NCI-H2227 (cell line): ENCODE measurements at regions not wholly inside any gene's neighbourhood (a gene's known extent, or its start where the extent isn't known, plus 50 kb on each side); places are given as distances from the start of the nearest gene placed in this dataset.
"Not testable (repeated sequence)": the region's sequence is repeated elsewhere in the genome, so short reads cannot be mapped to it uniquely, and the experiment has no call there.

Experiments used
- DNase-seq: peaks from one replicate; lab custom pipeline; 2025; ENCODE audit not compliant: unreplicated experiment; lab: John Stamatoyannopoulos, UW

DNA sequence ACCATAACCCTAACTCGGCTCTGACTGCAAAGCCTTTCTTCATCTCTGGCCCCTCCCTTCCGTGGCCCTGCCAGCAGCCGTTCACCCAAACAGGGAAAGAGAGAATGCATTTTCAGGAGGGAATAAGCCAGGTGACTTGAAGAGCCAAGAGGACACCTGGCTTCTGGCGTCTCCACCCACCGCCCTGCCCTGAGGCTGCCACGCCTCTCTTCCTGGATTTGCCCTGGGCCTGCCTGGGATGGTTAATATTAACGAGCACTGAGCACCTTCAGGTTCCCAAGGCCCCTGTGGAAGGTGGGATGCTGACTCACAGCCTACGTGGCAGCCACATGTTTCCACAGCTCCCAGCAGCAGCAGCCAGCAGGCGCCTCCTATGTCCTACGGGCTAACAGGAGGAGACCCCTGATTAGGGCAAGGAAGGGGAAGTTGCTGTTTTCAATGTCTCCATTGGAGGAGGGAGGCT, 138.0 kb upstream of the RREB1 start:
- no peak for DNase-seq

- DNase-seq: no peak
Measured at GRCh38 chr6:6970851-6971250, 136.9 kb upstream of the RREB1 start.

GRCh38 chr6:6971369-6971768, 136.4 kb upstream of the RREB1 start:
- no peak for DNase-seq

GRCh38 chr6:6972456-6972855, 135.3 kb upstream of the RREB1 start:
- DNase-seq: no peak

- DNase-seq: no peak
Measured at GRCh38 chr6:6973721-6974120, 134.0 kb upstream of the RREB1 start.

DNA sequence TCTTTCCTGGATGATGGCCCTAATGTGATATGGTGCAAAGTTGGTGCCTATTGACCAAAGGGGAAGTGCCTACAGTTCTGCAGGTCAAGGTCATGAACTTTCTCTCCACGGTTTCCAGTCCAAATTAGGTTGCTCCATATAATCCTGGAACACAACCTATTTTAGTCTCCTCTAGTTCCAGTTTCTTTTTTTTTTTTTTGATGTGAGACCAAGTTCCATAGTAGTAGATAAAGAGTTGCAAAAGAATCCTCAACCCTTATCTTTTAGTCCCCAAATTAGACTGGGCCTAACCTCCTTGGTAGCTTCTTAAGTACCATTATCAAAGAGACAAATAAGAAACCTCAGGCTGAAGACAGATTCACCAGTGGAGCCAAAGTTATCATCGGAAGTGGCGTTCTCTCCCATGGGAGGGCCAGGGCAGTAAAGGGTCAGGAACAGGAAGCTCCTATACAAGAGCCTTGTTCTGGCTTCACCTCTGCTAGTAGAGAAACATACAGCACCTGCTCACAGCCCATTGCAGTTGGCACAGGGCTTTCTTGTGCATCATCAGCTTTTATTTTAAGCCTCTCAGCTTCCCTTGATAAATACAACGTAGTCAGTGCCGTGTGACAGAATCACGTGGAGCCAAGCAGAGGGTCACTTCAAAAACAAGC, 132.2 kb upstream of the RREB1 start:
- DNase-seq: no peak

DNA sequence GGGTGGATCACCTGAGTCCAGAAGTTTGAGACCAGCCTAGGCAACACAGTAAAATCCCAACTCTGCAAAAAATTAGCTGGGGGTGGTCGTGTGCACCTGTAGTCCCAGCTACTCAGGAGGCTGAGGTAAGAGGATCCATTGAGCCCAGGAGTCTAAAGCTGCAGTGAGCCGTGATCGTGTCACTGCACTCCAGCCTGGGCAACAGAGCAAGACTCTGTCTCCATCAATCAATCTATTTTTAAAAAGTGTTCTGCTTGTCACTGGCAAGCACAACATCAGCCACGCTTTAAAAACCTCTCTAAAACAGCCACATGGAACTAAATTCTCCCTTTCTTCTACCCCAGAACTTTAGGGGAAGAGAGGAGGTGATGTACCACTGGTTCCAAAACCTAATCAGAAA, 131.6 kb upstream of the RREB1 start:
- no peak for DNase-seq

DNA sequence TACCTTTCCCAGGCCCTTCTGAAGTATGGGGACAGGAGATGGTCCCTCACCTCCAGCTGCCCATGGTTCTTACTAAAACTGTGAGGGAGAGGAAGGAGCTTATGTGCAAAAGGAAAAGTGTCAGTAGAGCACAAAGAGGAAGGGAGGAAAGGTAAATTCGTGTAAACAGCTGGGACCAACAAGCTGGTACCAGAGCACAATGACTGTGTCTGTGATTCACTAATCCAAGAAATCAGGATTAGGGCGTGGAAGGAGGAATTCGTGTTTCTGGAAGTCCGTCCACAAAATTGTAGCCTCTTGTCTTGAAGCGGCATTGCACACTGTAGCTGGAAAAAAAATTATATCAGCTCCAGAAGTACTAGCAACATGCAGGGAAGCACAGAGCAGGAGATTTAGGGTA, 129.0 kb upstream of the RREB1 start:
- DNase-seq: no peak

DNA sequence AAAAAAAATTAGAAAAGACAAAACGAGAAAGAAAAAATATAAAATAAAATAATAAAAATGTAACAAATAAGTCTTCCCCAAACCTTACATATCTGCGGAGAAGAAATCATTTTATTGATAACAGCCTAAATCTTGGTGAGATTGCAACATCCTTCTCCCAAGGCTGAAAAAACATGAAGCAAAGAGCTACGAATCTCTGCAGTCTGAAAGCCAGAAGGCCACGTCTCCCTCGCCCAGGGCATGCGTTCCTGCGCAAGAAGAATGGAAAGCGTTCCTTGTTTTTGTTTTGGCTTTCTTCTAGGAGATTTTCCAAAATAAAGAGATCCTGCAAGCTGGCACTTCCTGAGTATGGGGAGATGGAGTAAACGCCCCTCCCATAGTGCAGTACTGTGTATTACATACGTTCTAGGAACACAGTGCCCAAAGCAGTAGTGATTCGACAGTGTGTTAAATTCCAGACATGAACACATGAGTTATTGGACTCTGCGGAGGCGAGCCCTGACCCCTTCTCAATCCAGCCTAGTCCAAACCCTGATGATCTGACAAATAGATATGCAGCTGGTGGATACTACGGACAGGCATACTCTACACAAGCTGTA, 126.7 kb upstream of the RREB1 start:
- DNase-seq: no peak

GRCh38 chr6:6981681-6982322, 126.0 kb upstream of the RREB1 start:
- DNase-seq: no peak

DNA sequence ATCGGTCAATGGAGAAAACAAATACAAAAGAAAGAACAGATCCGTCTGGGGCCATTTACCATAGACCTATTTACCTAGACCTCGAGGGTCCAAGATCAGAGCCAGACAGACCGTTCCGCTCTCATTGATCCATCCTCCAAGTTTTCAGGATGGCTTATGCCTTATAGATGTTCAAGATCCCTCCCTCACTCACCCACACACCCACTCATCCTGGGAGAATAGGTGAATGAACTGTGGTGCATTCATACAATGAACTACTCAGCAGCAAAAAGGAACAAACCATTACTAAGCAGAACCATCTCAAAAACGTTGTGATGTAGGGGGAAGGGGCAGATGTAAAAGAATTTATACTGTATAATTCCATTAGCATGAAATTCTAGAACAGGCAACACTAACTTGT, 125.1 kb upstream of the RREB1 start:
- DNase-seq: no peak

DNA sequence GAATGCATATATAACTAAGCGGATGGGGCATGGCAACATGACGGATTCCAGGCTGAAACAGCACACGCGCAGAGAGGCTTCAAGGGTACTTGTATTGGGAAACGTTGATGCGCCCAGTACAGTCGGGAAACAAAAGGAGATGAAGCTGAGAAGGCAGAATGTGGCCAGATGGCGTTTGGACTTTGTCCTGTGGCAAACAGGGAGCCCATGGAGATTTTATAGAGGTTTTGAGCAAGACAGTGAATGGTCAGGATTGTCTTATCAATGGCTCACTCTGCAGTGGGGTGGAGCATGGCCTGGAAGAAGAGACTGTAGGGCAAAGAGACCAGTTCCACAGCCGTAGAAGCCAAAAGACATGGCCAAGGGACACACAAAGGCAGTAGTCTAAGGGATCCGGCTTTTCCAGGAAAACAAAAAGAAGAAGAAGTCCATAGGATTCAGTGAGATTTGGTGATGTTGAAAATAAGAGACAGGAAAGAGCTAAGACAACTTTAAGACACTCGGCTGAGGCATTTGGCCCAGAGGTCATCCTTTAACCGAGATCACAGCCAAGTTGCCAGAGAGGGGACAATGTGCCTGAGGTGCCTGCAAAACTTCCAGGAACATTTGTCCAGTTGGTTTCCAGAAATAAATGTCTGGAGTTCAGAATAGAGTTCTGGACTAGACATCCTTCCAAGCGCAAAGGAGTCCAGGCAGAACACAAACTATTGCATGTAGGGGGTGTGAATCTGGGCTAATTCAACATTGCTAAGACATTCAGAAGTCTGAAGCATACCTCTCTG, 123.0 kb upstream of the RREB1 start:
- DNase-seq: no peak

DNA sequence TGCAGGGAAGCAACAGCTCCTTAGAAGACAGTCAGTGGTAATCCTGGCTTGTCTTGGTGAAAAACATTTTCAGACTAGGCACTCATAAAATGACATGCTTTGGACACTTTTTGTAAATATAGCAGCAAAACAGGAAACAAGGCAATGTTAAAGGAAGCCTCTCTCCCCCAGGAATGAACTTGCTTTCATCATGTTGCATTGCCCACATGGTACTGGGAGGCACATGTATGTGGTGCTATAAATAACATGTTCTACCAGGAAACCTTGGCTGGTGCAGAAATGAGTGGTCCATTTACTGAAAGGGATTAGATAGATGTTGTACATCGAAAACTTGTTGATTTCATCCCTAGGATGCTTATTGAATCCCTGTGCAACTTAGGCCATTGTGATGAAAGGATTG, 121.4 kb upstream of the RREB1 start:
- no peak for DNase-seq

GRCh38 chr6:6987749-6988148, 120.0 kb upstream of the RREB1 start:
- DNase-seq: no peak

GRCh38 chr6:6990059-6990458, 117.7 kb upstream of the RREB1 start:
- not testable (repeated sequence) for DNase-seq

GRCh38 chr6:6993503-6994237, 114.1 kb upstream of the RREB1 start:
- no peak for DNase-seq

DNA sequence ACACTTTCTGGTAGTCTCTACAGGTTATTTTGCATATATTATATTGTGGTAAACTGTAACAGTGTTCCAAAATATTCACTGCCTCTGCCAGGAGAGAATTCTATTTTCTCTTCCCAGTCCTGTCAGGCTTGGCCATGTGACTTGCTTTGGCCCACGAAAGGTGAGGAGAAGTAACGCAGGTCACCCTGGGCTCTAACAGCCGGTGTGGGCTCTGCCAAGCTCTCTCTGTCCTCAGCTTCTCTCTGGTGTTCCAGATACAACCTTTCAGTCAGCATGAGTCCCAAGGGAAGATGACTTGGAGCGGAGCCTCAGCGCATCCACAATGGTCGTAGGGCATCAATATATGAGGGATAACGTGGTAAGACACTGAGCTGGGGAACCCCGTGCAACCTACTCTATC, 113.0 kb upstream of the RREB1 start:
- no peak for DNase-seq

DNA sequence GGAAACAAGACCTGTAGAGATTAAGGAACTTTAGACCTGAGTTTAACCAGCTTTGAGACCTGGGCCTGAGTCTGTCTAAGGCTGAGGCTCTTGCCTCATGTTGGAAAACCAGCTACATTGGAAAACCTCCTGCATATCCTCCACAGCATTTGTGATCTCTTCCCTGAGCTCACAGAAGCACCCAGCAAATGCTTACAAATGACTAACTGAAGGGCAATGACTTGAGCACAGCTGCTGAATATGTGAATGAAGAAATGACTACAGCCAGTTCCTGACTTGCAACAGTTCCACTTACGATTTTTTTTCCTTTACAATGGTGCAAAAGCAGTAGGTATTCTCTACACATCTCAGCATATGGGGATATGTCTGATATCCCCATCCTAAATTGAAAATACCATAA, 112.4 kb upstream of the RREB1 start:
- no peak for DNase-seq

DNA sequence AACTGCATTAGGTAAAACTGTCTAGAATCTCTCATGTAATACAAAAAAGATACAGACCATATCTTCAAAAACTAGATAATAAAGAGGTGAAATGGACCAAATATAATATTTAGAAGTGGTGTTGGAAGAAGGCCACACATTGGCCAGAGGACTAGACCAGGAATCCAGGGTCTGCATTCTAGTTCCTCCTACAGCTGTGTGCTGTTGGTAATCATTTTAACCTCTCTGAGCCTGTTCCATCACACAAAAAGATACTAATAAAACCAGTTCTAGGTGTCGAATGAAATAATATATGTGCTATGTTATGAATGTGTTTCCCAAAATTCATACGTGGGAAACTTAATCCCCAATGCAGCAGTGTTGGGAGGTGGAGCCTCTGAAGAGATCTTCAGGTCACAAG, 111.6 kb upstream of the RREB1 start:
- DNase-seq: no peak

GRCh38 chr6:6997263-6998193, 110.2 kb upstream of the RREB1 start:
- DNase-seq: no peak
